CD4-positive, CD25-positive, alpha-beta regulatory T cell (primary cell): ENCODE measurements at regions not wholly inside any gene's neighbourhood (a gene's known extent, or its start where the extent isn't known, plus 50 kb on each side); places are given as distances from the start of the nearest gene placed in this dataset.

Experiments
- ATAC-seq, 2 donors: fragments of 150-1000 bp; cut with Tn5 transposase; one replicate each; pipeline ENCODE4 v1.10.0; 2021; ENCODE audit warnings: low read depth in 2 of 2, moderate number of reproducible peaks in 2 of 2, moderate library complexity in 1 of 2
- DNase-seq, 3 donors: peaks; one replicate each; pipeline versions ENCODE4 v3.0.0 to v3.0.0-alpha.2; 2012 to 2022; ENCODE audit warnings: mixed read lengths in 1 of 3
- H3K27ac ChIP-seq: one replicate; pipeline ENCODE4 v1.7.0; 2013; ENCODE audit warnings: mild to moderate bottlenecking, low read length; ENCODE audit not compliant: insufficient read depth, poor library complexity, severe bottlenecking
- H3K27me3 ChIP-seq: one replicate; pipeline ENCODE4 v1.7.0; 2013; ENCODE audit warnings: low read length; ENCODE audit not compliant: control insufficient read depth, insufficient read depth
- H3K36me3 ChIP-seq: one replicate; pipeline ENCODE4 v1.7.0; 2013; ENCODE audit warnings: mild to moderate bottlenecking, low read length, moderate library complexity; ENCODE audit not compliant: control insufficient read depth, insufficient read depth
- H3K4me1 ChIP-seq: 2 replicates; pipeline ENCODE4 v1.7.0; 2013; ENCODE audit warnings: mild to moderate bottlenecking, low read length; ENCODE audit not compliant: insufficient read depth, control insufficient read depth, poor library complexity, severe bottlenecking
- H3K4me3 ChIP-seq: one replicate; pipeline ENCODE4 v1.7.0; 2013; ENCODE audit warnings: low read depth, mild to moderate bottlenecking, low read length, moderate library complexity
- H3K9me3 ChIP-seq, 2 experiments: 1 replicate in 1 of 2; 2 replicates in 1 of 2; pipeline ENCODE4 v1.7.0; 2013; ENCODE audit warnings: low read length in 2 of 2, mild to moderate bottlenecking in 1 of 2, moderate library complexity in 1 of 2; ENCODE audit not compliant: control insufficient read depth in 2 of 2
- H3K27ac Mint-ChIP-seq, 3 donors: one replicate each; pipeline ENCODE4 v1.8.0; 2020 to 2022; ENCODE audit warnings: mild to moderate bottlenecking in 3 of 3, mixed read lengths in 3 of 3, moderate library complexity in 2 of 3
- H3K27me3 Mint-ChIP-seq: one replicate; pipeline ENCODE4 v1.8.0; 2022; ENCODE audit warnings: mild to moderate bottlenecking, mixed read lengths
- H3K36me3 Mint-ChIP-seq: one replicate; pipeline ENCODE4 v1.8.0; 2020; ENCODE audit warnings: mixed read lengths
- H3K4me1 Mint-ChIP-seq, 4 donors: one replicate each; pipeline ENCODE4 v1.8.0; 2020 to 2022; ENCODE audit warnings: mixed read lengths in 4 of 4, mild to moderate bottlenecking in 1 of 4
- H3K4me3 Mint-ChIP-seq, 4 donors: one replicate each; pipeline ENCODE4 v1.8.0; 2020 to 2022; ENCODE audit warnings: mild to moderate bottlenecking in 4 of 4, mixed read lengths in 4 of 4, moderate library complexity in 3 of 4
- H3K9me3 Mint-ChIP-seq, 7 donors: one replicate each; pipeline ENCODE4 v1.8.0; 2020 to 2022; ENCODE audit warnings: mixed read lengths in 7 of 7, mild to moderate bottlenecking in 3 of 7, moderate library complexity in 2 of 7

GRCh38 chr15:97728791-97729190 is 231.7 kb upstream of the ARRDC4 start:
- no peaks in the 10 kb centered on the region for H3K27me3 Mint-ChIP-seq
- ATAC-seq (no peak), DNase-seq (no peak)
- Histone ChIP-seq H3K27me3 (no peaks in the 10 kb centered on the region), H3K4me1 (no peaks in the 10 kb centered on the region), H3K36me3 (no peaks in the 10 kb centered on the region), H3K27ac (no peak overlapping the region), H3K4me3 (no peak overlapping the region), H3K9me3 (peaks cover 0 to 3% of the 10 kb centered on the region in 2 experiments)
- no peaks in the 10 kb centered on the region for H3K36me3 Mint-ChIP-seq
- H3K9me3 Mint-ChIP-seq = peaks cover 0 to 11% (median 2%) of the 10 kb centered on the region in 7 donors
- H3K4me3 Mint-ChIP-seq = no peak overlapping the region
- no peaks in the 10 kb centered on the region for H3K4me1 Mint-ChIP-seq
- no peak overlapping the region for H3K27ac Mint-ChIP-seq

GRCh38 chr15:97729270-97729669 is 231.2 kb upstream of the ARRDC4 start:
- ATAC-seq = no peak

GRCh38 chr15:97730315-97730714 is 230.2 kb upstream of the ARRDC4 start:
- no peaks in the 10 kb centered on the region for H3K4me1 Mint-ChIP-seq
- H3K27me3 ChIP-seq = no peaks in the 10 kb centered on the region
- H3K4me3 ChIP-seq = no peak overlapping the region
- H3K27ac ChIP-seq = no peak overlapping the region
- no peaks in the 10 kb centered on the region for H3K36me3 ChIP-seq
- H3K4me3 Mint-ChIP-seq = no peak overlapping the region
- no peaks in the 10 kb centered on the region for H3K27me3 Mint-ChIP-seq
- H3K27ac Mint-ChIP-seq = no peak overlapping the region
- H3K9me3 Mint-ChIP-seq = peaks cover 0 to 8% (median 4%) of the 10 kb centered on the region in 7 donors
- DNase-seq (no peak), ATAC-seq (no peak)
- peaks cover 0 to 3% of the 10 kb centered on the region in 2 experiments for H3K9me3 ChIP-seq
- no peaks in the 10 kb centered on the region for H3K36me3 Mint-ChIP-seq
- H3K4me1 ChIP-seq = no peaks in the 10 kb centered on the region

More at GRCh38 chr15:97729270-97729669, 231.2 kb upstream of the ARRDC4 start:
- no peak overlapping the region for H3K27ac ChIP-seq
- no peaks in the 10 kb centered on the region for H3K4me1 Mint-ChIP-seq
- H3K4me1 ChIP-seq = no peaks in the 10 kb centered on the region
- H3K36me3 Mint-ChIP-seq = no peaks in the 10 kb centered on the region
- no peaks in the 10 kb centered on the region for H3K27me3 ChIP-seq
- H3K27ac Mint-ChIP-seq = no peak overlapping the region
- H3K27me3 Mint-ChIP-seq = no peaks in the 10 kb centered on the region
- no peak for DNase-seq
- H3K36me3 ChIP-seq = no peaks in the 10 kb centered on the region
- H3K4me3 ChIP-seq = no peak overlapping the region
- no peak overlapping the region for H3K4me3 Mint-ChIP-seq
- peaks cover 0 to 3% of the 10 kb centered on the region in 2 experiments for H3K9me3 ChIP-seq
- peaks cover 0 to 8% (median 4%) of the 10 kb centered on the region in 7 donors for H3K9me3 Mint-ChIP-seq

- no peak for DNase-seq
- no peaks in the 10 kb centered on the region for H3K36me3 ChIP-seq
- no peaks in the 10 kb centered on the region for H3K4me1 ChIP-seq
- no peaks in the 10 kb centered on the region for H3K27me3 ChIP-seq
- H3K9me3 ChIP-seq = peaks cover 0 to 3% of the 10 kb centered on the region in 2 experiments
- Mint-ChIP-seq H3K9me3 (peaks cover 0 to 5% (median 3%) of the 10 kb centered on the region in 7 donors), H3K27ac (no peak overlapping the region), H3K36me3 (no peaks in the 10 kb centered on the region), H3K4me1 (no peaks in the 10 kb centered on the region), H3K4me3 (no peak overlapping the region), H3K27me3 (no peaks in the 10 kb centered on the region)
- H3K4me3 ChIP-seq = no peak overlapping the region
- no peak overlapping the region for H3K27ac ChIP-seq
- ATAC-seq = no peak
Measured at GRCh38 chr15:97731859-97732258, 228.6 kb upstream of the ARRDC4 start.

- Histone ChIP-seq H3K27me3 (no peaks in the 10 kb centered on the region), H3K9me3 (peaks cover 0 to 3% of the 10 kb centered on the region in 2 experiments), H3K36me3 (no peaks in the 10 kb centered on the region), H3K27ac (no peak overlapping the region), H3K4me3 (no peak overlapping the region), H3K4me1 (no peaks in the 10 kb centered on the region)
- Mint-ChIP-seq H3K4me3 (no peak overlapping the region), H3K27ac (no peak overlapping the region), H3K27me3 (no peaks in the 10 kb centered on the region), H3K9me3 (peaks cover 0 to 5% (median 3%) of the 10 kb centered on the region in 7 donors), H3K4me1 (no peaks in the 10 kb centered on the region), H3K36me3 (no peaks in the 10 kb centered on the region)
- DNase-seq = no peak
- ATAC-seq = no peak
Measured at GRCh38 chr15:97733373-97733772, 227.1 kb upstream of the ARRDC4 start.

GRCh38 chr15:97736748-97737147 is 223.8 kb upstream of the ARRDC4 start:
- Mint-ChIP-seq H3K9me3 (peaks cover 0 to 8% (median 0%) of the 10 kb centered on the region in 7 donors), H3K4me1 (no peaks in the 10 kb centered on the region), H3K4me3 (no peak overlapping the region), H3K36me3 (no peaks in the 10 kb centered on the region), H3K27ac (no peak overlapping the region), H3K27me3 (no peaks in the 10 kb centered on the region)
- Histone ChIP-seq H3K9me3 (no peaks in the 10 kb centered on the region), H3K4me1 (no peaks in the 10 kb centered on the region), H3K27ac (no peak overlapping the region), H3K27me3 (no peaks in the 10 kb centered on the region), H3K4me3 (no peak overlapping the region), H3K36me3 (no peaks in the 10 kb centered on the region)
- DNase-seq (no peak), ATAC-seq (no peak)

GRCh38 chr15:97745481-97746071 is 214.9 kb upstream of the ARRDC4 start:
- no peaks in the 10 kb centered on the region for H3K36me3 ChIP-seq
- DNase-seq (peak in 1 of 3 donors; percentile 44), ATAC-seq (no peak)
- no peaks in the 10 kb centered on the region for H3K9me3 ChIP-seq
- no peak overlapping the region for H3K27ac Mint-ChIP-seq
- peaks cover 0 to 2% (median 0%) of the 10 kb centered on the region in 7 donors for H3K9me3 Mint-ChIP-seq
- no peak overlapping the region for H3K27ac ChIP-seq
- H3K27me3 Mint-ChIP-seq = no peaks in the 10 kb centered on the region
- H3K4me1 Mint-ChIP-seq = no peaks in the 10 kb centered on the region
- no peak overlapping the region for H3K4me3 Mint-ChIP-seq
- no peak overlapping the region for H3K4me3 ChIP-seq
- no peaks in the 10 kb centered on the region for H3K4me1 ChIP-seq
- no peaks in the 10 kb centered on the region for H3K36me3 Mint-ChIP-seq
- no peaks in the 10 kb centered on the region for H3K27me3 ChIP-seq

- H3K36me3 Mint-ChIP-seq = no peaks in the 10 kb centered on the region
- peaks cover 0 to 3% (median 0%) of the 10 kb centered on the region in 7 donors for H3K9me3 Mint-ChIP-seq
- no peak overlapping the region for H3K4me3 Mint-ChIP-seq
- Histone ChIP-seq H3K9me3 (no peaks in the 10 kb centered on the region), H3K4me3 (no peak overlapping the region), H3K27me3 (no peaks in the 10 kb centered on the region), H3K4me1 (no peaks in the 10 kb centered on the region), H3K27ac (no peak overlapping the region), H3K36me3 (no peaks in the 10 kb centered on the region)
- H3K27ac Mint-ChIP-seq = no peak overlapping the region
- DNase-seq = no peak
- ATAC-seq = no peak
- no peaks in the 10 kb centered on the region for H3K4me1 Mint-ChIP-seq
- no peaks in the 10 kb centered on the region for H3K27me3 Mint-ChIP-seq
Measured at GRCh38 chr15:97747342-97747741, 213.2 kb upstream of the ARRDC4 start.
